ENCODE measurements at regions not wholly inside any gene's neighbourhood (a gene's known extent, or its start where the extent isn't known, plus 50 kb on each side); places are given as distances from the start of the nearest gene placed in this dataset.
"Not testable (repeated sequence)": the region's sequence is repeated elsewhere in the genome, so short reads cannot be mapped to it uniquely, and the experiment has no call there.

DNA sequence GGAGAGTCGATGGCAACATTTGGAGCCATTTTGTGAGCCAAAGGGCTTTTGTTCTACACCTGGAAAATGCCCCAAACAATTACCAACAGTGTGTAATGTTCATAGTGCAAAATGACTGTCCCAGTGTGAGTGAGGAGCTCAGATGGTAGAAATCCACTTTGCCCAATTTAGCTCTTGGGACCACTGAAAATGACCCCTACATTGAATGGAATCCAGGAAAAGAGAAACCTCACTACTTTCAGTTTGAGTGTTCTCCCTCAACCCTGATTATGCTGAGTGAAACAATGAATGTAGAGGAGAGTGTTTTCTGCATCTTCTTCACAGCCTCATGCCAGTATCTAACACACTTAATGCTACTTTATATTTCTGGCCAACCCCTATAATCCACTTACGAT is 84.9 kb upstream of the NRN1 start:
- H3K4me3 ChIP-seq (replicated peaks; ENCODE audit: low read depth, low read length), result no peak overlapping the region
- DNase-seq (ENCODE audit: low read depth), result no peak
- no peak for TF ChIP-seq CTCF (IDR thresholded peaks at IDR 0.05; ENCODE audit: low read length, missing control alignments)

GRCh38 chr6:6090861-6091607 is 84.3 kb upstream of the NRN1 start:
- no peak overlapping the region for H3K4me3 ChIP-seq (replicated peaks; ENCODE audit: low read depth, low read length)
- no peak for DNase-seq (ENCODE audit: low read depth)
- no peak for TF ChIP-seq CTCF (IDR thresholded peaks at IDR 0.05; ENCODE audit: low read length, missing control alignments)

- no peak for TF ChIP-seq CTCF (IDR thresholded peaks at IDR 0.05; ENCODE audit: low read length, missing control alignments)
- no peak overlapping the region for H3K4me3 ChIP-seq (replicated peaks; ENCODE audit: low read depth, low read length)
Observed at GRCh38 chr6:6085928-6086668, 79.4 kb upstream of the NRN1 start.

GRCh38 chr6:6080975-6081374 is 74.2 kb upstream of the NRN1 start:
- DNase-seq (ENCODE audit: low read depth), result no peak
- no peak for TF ChIP-seq CTCF (IDR thresholded peaks at IDR 0.05; ENCODE audit: low read length, missing control alignments)
- H3K4me3 ChIP-seq (replicated peaks; ENCODE audit: low read depth, low read length), result no peak overlapping the region

More at GRCh38 chr6:6085928-6086668, 79.4 kb upstream of the NRN1 start:
- no peak for DNase-seq (ENCODE audit: low read depth)

GRCh38 chr6:6074190-6074589 is 67.5 kb upstream of the NRN1 start:
- DNase-seq (ENCODE audit: low read depth), result no peak
- no peak for TF ChIP-seq CTCF (IDR thresholded peaks at IDR 0.05; ENCODE audit: low read length, missing control alignments)
- H3K4me3 ChIP-seq (replicated peaks; ENCODE audit: low read depth, low read length), result no peak overlapping the region

- H3K4me3 ChIP-seq (replicated peaks; ENCODE audit: low read depth, low read length); DNase-seq (ENCODE audit: low read depth): not testable (repeated sequence)
Observed at GRCh38 chr6:6068157-6068556, 61.4 kb upstream of the NRN1 start.

- no peak for TF ChIP-seq CTCF (IDR thresholded peaks at IDR 0.05; ENCODE audit: low read length, missing control alignments)
- DNase-seq (ENCODE audit: low read depth), result no peak
- no peak overlapping the region for H3K4me3 ChIP-seq (replicated peaks; ENCODE audit: low read depth, low read length)
Observed at GRCh38 chr6:6058054-6058444, 51.3 kb upstream of the NRN1 start.
